GM12891 (cell line): ENCODE measurements at regions not wholly inside any gene's neighbourhood (a gene's known extent, or its start where the extent isn't known, plus 50 kb on each side); places are given as distances from the start of the nearest gene placed in this dataset.

ENCODE experiments used
- DNase-seq: peaks from one replicate; pipeline ENCODE4 v3.0.0; 2011; ENCODE audit warnings: low spot score; ENCODE audit not compliant: insufficient read length
- FAIRE-seq: peaks from 2 replicates; lab custom pipeline; 2011; peaks lifted over from hg19 to GRCh38; lab: Jason Lieb, UNC
- PAX5 ChIP-seq: IDR thresholded peaks from 2 replicates; pipeline ENCODE4 v1.6.1; 2011; ENCODE audit warnings: low read length, moderate library complexity, mild to moderate bottlenecking; ENCODE audit not compliant: insufficient read depth, severe bottlenecking
- POLR2A ChIP-seq: IDR thresholded peaks from 2 replicates; pipeline ENCODE4 v1.6.1; 2011; ENCODE audit warnings: low read depth, low read length, control low read depth
- POLR2AphosphoS5 ChIP-seq: IDR thresholded peaks from 2 replicates; pipeline ENCODE4 v1.6.1; 2011; ENCODE audit warnings: low read depth, low read length, control low read depth
- POU2F2 ChIP-seq: IDR thresholded peaks from 2 replicates; pipeline ENCODE4 v1.6.1; 2011; ENCODE audit warnings: low read depth, mild to moderate bottlenecking, control low read depth, low read length, moderate library complexity
- SPI1 ChIP-seq: IDR thresholded peaks from 2 replicates; pipeline ENCODE4 v1.6.1; 2011; ENCODE audit warnings: low read depth, low read length, control low read depth
- TAF1 ChIP-seq: IDR thresholded peaks from 2 replicates; pipeline ENCODE4 v1.6.1; 2011; ENCODE audit warnings: low read depth, low read length, control low read depth

- DNase-seq: no peak
- TF ChIP-seq POLR2AphosphoS5 (no peak), POLR2A (no peak), POU2F2 (no peak), SPI1 (no peak), PAX5 (no peak), TAF1 (no peak)
- no peak for FAIRE-seq
Observed at GRCh38 chr10:64067009-64067606, 545.9 kb downstream of the REEP3 start.

GRCh38 chr10:64067859-64068258 is 546.7 kb downstream of the REEP3 start:
- TF ChIP-seq POLR2AphosphoS5: no peak
- no peak for TF ChIP-seq PAX5
- TF ChIP-seq SPI1: no peak
- TF ChIP-seq POLR2A: no peak
- FAIRE-seq (no peak), DNase-seq (no peak)

GRCh38 chr10:64070241-64070640 is 549.0 kb downstream of the REEP3 start:
- no peak for TF ChIP-seq TAF1
- no peak for TF ChIP-seq PAX5
- TF ChIP-seq POU2F2: no peak
- no peak for TF ChIP-seq SPI1
- TF ChIP-seq POLR2A: no peak
- TF ChIP-seq POLR2AphosphoS5: no peak
- FAIRE-seq (no peak), DNase-seq (no peak)

GRCh38 chr10:64071218-64071617 is 550.0 kb downstream of the REEP3 start:
- FAIRE-seq (no peak), DNase-seq (no peak)
- TF ChIP-seq POLR2A: no peak
- no peak for TF ChIP-seq POLR2AphosphoS5
- no peak for TF ChIP-seq POU2F2
- TF ChIP-seq TAF1: no peak
- no peak for TF ChIP-seq PAX5
- no peak for TF ChIP-seq SPI1

- FAIRE-seq (no peak), DNase-seq (no peak)
- TF ChIP-seq POLR2AphosphoS5 (no peak), POLR2A (no peak)
Observed at GRCh38 chr10:64075604-64076003, 554.4 kb downstream of the REEP3 start.

- DNase-seq: no peak
- no peak for FAIRE-seq
- TF ChIP-seq POLR2A (no peak), POU2F2 (no peak), PAX5 (no peak), SPI1 (no peak), TAF1 (no peak), POLR2AphosphoS5 (no peak)
Observed at GRCh38 chr10:64076322-64076940, 555.2 kb downstream of the REEP3 start.

GRCh38 chr10:64079341-64079740 is 558.1 kb downstream of the REEP3 start:
- FAIRE-seq: no peak
- DNase-seq: no peak
- TF ChIP-seq POU2F2 (no peak), PAX5 (no peak), TAF1 (no peak), POLR2A (no peak), SPI1 (no peak), POLR2AphosphoS5 (no peak)

GRCh38 chr10:64080071-64080470 is 558.9 kb downstream of the REEP3 start:
- TF ChIP-seq PAX5 (no peak), POLR2A (no peak), TAF1 (no peak), POU2F2 (no peak), POLR2AphosphoS5 (no peak), SPI1 (no peak)
- DNase-seq (no peak), FAIRE-seq (no peak)

GRCh38 chr10:64081947-64082482 is 560.8 kb downstream of the REEP3 start:
- TF ChIP-seq SPI1 (no peak), POLR2A (no peak), PAX5 (no peak)
- DNase-seq (no peak), FAIRE-seq (no peak)

GRCh38 chr10:64086083-64086767 is 565.0 kb downstream of the REEP3 start:
- DNase-seq (no peak), FAIRE-seq (no peak)
- TF ChIP-seq SPI1: no peak
- TF ChIP-seq POLR2A: no peak
- no peak for TF ChIP-seq POLR2AphosphoS5
- no peak for TF ChIP-seq TAF1
- TF ChIP-seq POU2F2: no peak
- no peak for TF ChIP-seq PAX5
